Cerebellar nuclear complex (tissue), 1 donor: ENCODE measurements at regions not wholly inside any gene's neighbourhood (a gene's known extent, or its start where the extent isn't known, plus 50 kb on each side); places are given as distances from the start of the nearest gene placed in this dataset.

Experiments
- DNase-seq, 2 experiments: peaks; one replicate each; lab custom pipeline; 2025; lab: John Stamatoyannopoulos, UW

GRCh38 chr7:52897288-52897687, 138.1 kb upstream of the POM121L12 start:
- no peak for DNase-seq

GRCh38 chr7:52877240-52877639, 158.2 kb upstream of the POM121L12 start:
- DNase-seq = no peak

GRCh38 chr7:52876402-52876801, 159.0 kb upstream of the POM121L12 start:
- DNase-seq = no peak

GRCh38 chr7:52863652-52864051, 171.8 kb upstream of the POM121L12 start:
- DNase-seq = no peak

DNA sequence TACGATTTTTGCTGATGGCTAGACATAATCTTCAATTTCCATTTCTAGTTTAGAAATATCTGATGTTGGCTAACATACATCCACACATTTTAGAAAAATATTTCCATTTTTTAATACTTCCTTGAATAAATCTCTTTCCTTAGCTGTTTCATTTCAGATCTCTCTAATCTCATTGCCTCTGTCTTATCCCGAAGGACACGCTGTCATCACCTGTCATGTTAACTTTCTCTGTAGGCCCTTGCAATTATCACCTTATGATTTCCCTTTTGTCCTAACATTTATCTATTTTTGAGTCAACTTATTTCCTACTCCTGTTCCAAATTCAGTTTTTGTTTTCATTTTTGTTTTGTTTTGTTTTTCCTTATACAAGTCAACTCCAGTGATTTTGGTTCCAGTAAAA, 173.1 kb upstream of the POM121L12 start:
- DNase-seq = no peak

GRCh38 chr7:52857367-52857766, 178.1 kb upstream of the POM121L12 start:
- DNase-seq = no peak

- no peak for DNase-seq
Measured at GRCh38 chr7:52854681-52855080, 180.8 kb upstream of the POM121L12 start.

DNA sequence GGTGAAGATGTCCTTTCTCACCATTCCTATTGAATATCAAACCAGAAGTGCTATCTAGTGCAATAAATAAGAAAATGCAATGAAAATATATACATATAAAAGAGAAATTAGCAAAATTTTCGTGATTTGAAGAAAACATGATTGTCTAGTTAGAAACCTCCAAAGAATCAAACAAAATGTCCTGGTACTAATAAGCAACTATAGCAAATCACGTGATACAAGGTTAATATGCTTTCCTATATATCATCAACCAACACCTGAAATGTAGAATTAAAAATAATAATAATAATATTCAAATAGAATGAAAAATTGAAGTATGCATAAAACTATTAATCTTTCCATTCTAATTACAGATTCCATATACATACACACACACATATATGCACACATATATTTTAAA, 183.9 kb upstream of the POM121L12 start:
- DNase-seq = no peak

DNA sequence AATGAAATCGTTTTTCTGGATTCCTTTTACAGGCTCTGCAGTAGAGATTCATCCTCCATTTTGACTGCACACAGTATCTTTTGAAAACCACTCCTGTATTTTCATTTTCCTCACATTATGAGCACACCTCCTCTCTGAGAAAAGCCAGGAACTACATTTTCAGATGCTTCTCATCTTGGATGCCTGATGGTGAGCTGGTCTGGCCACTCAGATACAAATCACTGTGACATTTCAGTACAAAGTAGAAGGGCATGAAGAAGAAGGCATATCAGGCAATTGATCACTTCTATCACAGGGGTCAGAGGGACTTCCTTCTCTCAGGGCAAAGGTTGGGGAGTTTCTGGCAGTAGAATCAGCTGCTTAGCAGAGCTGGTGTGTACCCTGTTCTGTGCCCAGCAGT, 192.0 kb upstream of the POM121L12 start:
- DNase-seq = no peak

- no peak for DNase-seq
Measured at GRCh38 chr7:52842202-52842900, 193.1 kb upstream of the POM121L12 start.

DNA sequence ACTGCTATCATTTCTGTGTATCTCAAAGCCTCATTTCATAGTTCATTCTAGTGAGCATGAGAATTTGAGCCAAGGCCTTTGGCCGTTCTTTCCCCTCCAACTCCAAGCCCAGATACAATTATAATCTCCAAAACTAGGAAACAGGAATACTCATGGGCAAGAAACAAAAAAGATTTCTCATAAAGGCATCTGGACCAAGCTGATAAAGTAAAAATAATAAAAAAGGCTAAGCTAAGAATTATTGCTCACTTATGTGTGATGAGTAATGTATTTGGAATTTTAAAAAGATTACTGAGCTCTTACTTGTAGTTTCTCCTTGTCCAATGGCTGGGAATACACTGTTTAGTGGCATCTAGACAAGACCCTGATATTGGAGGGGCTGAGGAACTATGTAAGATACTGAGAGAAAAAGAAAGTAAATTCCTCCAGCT, 196.4 kb upstream of the POM121L12 start:
- DNase-seq = no peak

GRCh38 chr7:52831321-52831720, 204.1 kb upstream of the POM121L12 start:
- no peak for DNase-seq

- DNase-seq = no peak
Measured at GRCh38 chr7:52830801-52831200, 204.6 kb upstream of the POM121L12 start.

DNA sequence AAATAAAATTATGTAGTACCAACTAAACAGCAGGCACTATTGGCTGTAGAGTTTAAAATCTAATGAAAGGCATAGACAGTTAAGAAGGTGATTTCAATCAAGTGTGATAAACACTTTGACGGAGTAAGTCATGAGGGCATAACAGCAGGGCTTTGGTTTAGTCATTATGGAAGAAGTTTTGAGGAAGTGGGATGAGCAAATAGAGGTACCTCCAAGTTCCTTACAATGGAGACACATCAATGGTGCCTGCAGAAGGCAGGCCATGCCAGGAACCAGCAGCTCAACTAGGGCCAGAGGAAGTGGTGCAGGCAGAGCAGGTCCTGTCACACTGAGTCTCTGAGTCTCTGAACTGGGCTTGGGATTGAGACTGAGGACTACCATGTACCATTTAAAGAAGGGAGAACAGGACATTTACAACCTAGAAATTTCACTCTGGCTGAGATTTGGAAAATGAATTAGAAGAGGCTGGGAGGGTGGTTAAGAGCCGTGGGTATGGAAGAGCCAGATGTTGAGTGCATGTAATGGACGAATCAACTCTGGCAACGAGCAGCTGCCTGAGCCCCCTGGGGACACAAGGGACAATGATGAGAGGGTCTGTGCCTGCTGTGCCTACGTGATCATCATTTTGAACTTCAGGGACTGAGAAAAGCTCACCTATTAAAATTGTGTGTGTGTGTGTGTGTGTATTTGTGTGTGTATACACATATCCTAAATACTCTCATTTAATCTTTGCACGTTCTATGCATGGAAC, 208.7 kb upstream of the POM121L12 start:
- DNase-seq = no peak

- no peak for DNase-seq
Measured at GRCh38 chr7:52825611-52826010, 209.8 kb upstream of the POM121L12 start.

- DNase-seq = no peak
Measured at GRCh38 chr7:52811537-52811936, 223.9 kb upstream of the POM121L12 start.

- DNase-seq = no peak
Measured at GRCh38 chr7:52799817-52800216, 235.6 kb upstream of the POM121L12 start.

DNA sequence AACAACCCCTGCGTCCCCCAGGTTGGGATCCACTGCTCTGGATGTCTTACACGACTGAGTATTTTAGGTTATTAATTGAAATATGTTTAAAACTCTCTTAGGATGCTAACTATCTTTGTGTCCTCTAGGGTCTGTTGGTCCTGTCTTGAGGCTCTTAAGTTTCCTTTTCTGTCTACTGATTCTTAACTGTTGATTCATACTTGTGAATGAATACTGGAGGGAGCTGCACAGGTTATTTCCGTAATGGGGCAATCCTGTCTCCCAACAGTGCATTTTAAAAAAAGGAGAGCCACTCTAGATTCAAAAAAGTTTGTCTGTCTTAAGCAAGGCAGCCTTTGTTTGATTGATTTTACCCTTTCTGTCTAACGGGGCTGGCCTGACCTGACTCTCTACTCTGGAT, 237.6 kb upstream of the POM121L12 start:
- no peak for DNase-seq

GRCh38 chr7:52794621-52795020, 240.8 kb upstream of the POM121L12 start:
- DNase-seq = no peak

DNA sequence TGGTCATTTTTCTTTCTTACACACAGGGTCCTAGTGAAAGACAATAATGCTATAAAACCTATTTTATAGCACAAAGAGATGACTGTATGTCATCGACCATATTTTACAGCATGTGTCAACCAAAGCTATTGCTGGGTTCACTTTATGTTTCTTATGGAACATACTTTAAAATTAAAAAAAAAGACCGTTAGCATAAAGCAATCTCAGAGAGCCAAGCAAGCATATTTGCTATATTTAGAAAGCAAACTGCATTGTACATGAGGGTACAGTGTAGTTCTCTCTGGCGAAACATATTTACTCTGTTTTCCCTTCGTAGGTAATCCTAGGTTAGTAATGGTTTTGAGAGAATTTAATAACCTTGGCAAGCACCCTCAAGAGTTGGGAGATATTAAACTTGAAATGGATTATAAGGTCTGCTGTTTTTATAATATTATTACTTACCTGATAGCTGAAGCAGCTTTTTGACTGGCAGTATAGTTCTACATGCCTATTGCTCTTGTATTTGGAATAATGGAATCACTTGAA, 244.2 kb upstream of the POM121L12 start:
- no peak for DNase-seq

GRCh38 chr7:52786174-52786573, 249.3 kb upstream of the POM121L12 start:
- no peak for DNase-seq

DNA sequence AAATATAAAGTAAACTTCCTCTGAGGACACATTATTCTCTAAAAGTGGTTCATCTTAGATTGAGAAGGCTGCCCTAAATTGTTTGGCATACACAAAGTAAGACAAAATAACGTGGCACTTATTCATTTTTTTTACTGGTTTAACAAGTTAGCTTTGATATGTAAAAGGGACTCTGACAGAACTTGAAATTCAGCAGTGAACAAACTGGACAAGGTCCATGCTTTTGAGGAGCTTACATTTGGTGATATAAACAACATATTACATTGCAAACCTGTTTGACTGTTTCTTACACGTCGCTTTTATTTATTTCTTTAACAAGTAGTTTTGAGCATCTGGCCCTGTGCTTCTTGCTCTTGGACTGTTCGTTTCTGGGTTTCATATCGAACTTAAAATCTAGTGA, 253.1 kb upstream of the POM121L12 start:
- no peak for DNase-seq

GRCh38 chr7:52781250-52781649, 254.2 kb upstream of the POM121L12 start:
- DNase-seq = no peak
